Fibroblast of the aortic adventitia (primary cell): ENCODE measurements at regions not wholly inside any gene's neighbourhood (a gene's known extent, or its start where the extent isn't known, plus 50 kb on each side); places are given as distances from the start of the nearest gene placed in this dataset.

Source experiments
- DNase-seq: peaks from one replicate; pipeline ENCODE4 v3.0.0-alpha.2; 2010; ENCODE audit warnings: low read depth
- H3K4me3 ChIP-seq: 2 replicates; pipeline ENCODE4 v1.5.1; 2011; ENCODE audit warnings: low read depth, mild to moderate bottlenecking, control low read depth, low read length, moderate library complexity
- TF ChIP-seq, protein P1 (sequence below): IDR thresholded peaks from 2 replicates; pipeline ENCODE4 v1.5.1; 2011; ENCODE audit warnings: mild to moderate bottlenecking, low read length, control low read depth, inconsistent platforms; ENCODE audit not compliant: insufficient read depth

DNA sequence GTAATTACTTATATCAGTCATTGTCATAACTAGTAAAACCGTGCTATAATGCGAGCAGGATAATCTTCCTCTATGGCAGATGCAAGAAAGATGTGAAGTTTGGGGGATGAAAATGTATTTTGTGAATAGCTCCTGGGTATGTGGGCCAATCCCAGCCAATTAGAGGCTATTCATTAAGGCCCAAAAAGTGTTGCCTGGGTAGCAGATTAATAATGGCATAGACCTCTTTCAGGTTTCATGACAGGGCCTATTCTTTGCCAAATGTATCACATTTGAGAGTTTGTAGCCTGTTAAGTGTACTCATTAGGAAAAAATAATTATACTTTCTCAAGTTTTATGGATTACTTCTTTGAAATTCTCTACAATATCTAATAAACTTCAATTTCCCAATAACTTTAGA lies 199.2 kb upstream of the POU3F2 start:
- H3K4me3 ChIP-seq, result no peak overlapping the region
- TF ChIP-seq, protein P1, sequence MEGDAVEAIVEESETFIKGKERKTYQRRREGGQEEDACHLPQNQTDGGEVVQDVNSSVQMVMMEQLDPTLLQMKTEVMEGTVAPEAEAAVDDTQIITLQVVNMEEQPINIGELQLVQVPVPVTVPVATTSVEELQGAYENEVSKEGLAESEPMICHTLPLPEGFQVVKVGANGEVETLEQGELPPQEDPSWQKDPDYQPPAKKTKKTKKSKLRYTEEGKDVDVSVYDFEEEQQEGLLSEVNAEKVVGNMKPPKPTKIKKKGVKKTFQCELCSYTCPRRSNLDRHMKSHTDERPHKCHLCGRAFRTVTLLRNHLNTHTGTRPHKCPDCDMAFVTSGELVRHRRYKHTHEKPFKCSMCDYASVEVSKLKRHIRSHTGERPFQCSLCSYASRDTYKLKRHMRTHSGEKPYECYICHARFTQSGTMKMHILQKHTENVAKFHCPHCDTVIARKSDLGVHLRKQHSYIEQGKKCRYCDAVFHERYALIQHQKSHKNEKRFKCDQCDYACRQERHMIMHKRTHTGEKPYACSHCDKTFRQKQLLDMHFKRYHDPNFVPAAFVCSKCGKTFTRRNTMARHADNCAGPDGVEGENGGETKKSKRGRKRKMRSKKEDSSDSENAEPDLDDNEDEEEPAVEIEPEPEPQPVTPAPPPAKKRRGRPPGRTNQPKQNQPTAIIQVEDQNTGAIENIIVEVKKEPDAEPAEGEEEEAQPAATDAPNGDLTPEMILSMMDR, result no peak
- no peak for DNase-seq

DNA sequence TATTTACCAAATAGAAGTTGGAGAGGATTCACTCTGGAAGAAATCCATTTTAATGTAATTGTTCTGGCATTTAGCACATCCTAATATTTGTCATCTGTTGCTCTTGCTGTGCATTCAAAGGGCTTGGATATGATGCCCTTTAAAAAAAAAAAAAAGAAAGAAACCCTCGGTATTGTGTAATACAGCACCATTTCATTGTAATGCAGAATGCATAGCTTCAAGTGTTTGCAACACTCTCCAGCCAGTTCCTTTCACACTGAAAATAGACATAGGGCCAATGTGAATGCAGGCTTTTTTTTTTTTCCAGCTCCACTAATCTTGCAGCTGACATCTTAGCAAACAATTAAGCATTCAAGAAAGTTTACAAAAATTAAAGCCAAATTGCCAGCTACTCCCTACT lies 197.4 kb upstream of the POU3F2 start:
- TF ChIP-seq, protein P1, result no peak
- H3K4me3 ChIP-seq, result no peak overlapping the region
- DNase-seq, result no peak

DNA sequence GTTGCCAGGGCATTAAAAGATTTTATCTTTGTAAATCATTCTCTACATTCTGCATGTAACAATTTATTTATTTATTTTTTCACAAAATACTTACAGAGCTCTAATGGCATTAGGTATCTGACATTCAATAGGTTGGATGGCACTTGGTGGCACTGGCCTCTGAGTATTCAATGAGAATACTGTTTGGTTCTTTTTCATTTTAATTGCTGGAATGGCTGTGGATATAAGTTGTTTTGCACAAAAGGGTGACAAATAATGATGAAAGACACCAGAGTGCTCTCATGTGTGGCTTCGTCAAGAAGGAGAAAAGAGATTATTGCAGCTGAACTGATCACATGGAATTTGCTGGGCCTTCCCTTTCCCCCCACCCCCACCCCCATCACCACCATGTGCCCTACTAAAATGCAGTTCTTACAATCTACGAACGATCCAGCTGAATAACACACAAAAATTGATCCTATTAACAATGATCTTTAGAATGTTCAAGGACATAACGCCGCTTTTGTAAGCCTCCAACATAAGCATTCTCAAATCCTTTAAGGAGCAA lies 195.2 kb upstream of the POU3F2 start:
- TF ChIP-seq, protein P1, result no peak
- no peak for DNase-seq
- H3K4me3 ChIP-seq, result no peak overlapping the region

DNA sequence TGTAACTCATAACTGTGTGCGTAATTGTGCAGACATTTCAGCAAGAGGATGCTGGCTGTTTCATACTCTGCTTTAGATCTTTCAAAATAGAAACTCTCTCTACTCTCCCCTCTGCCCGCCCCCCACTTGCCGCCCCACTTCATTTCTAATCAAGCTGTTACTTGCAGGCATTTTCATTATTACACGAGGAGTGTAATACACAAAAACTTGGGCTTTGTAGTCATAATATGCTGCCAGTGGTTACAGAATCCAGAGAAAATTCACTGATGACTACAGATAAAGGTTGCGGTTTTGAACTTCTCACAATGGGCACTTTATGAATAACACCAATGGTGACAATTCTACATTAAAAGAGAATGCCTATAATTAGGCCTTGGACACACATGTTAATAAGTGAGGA lies 194.0 kb upstream of the POU3F2 start:
- no peak for DNase-seq

DNA sequence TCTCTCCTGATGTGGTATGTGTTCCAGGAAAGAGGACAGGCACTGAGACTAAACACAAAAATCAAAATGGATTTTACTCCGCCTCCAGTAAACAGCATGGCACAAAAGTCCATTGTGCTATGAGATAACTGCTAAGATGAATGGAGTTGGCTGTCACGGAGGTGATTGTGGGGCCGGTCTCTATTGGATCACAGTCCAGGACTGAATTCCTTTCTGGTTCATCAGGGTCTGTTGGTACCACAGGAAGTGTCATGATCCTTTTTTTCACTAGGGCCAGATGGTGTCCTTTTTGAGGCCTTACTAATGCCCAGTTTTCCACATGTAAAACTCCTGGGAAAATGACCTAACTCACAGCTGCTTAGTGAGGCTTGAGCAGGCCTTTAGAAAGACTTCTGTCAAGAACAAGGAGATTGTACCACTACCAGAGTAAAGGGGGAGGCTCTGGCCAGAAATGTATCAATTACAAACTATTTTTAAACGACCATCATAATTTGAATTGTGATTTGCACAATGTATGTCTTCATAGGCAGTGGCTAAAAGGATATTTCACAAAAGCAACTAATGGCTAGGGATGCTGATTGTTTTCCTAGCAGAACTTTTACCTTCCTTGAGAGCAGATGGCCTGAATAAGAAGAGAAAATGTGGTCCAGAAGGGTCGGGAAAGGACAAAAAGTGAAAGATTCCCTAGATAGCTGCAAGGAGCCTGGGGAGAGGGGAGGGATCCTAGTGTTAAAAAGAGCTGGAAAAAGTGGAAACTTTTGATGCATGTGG lies 192.2 kb upstream of the POU3F2 start:
- no peak for DNase-seq
- TF ChIP-seq, protein P1, result no peak

More for the DNA sequence above, 194.0 kb upstream of the POU3F2 start:
- H3K4me3 ChIP-seq, result no peak overlapping the region
- TF ChIP-seq, protein P1, result no peak

DNA sequence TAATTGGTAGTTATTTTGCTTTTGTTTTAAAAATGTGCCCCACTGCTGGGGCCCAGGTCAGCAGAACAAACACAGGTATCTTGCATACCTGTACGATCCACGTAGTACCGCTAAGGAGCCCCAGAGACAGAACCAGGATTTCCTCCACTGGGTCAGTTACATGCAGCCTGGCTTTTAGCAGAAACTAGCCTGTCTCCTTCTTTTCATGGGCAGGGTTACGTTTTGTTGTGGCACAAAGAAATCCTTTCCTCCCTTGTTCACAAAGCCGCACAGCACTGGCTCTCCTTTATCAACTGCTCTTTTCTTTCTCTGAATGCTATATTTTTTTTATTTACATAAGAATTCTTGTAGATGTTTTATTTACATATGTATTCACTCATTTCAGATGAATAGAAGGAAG lies 190.3 kb upstream of the POU3F2 start:
- H3K4me3 ChIP-seq, result no peak overlapping the region
- DNase-seq, result no peak
- TF ChIP-seq, protein P1, result no peak

More for the DNA sequence above, 192.2 kb upstream of the POU3F2 start:
- H3K4me3 ChIP-seq, result no peak overlapping the region
